ENCODE measurements at regions not wholly inside any gene's neighbourhood (a gene's known extent, or its start where the extent isn't known, plus 50 kb on each side); places are given as distances from the start of the nearest gene placed in this dataset.

GRCh38 chr14:85242666-85243065, 287.3 kb upstream of the FLRT2 start:
- ChIA-PET CTCF (interaction anchor here (0.8 kb wide), 1 partner anchor 9 kb away, joined by 3 read pairs; no protein-coding TSS in a partner anchor), POLR2A (no interaction called here)
- ATAC-seq (no peak), DNase-seq (ENCODE audit: low read depth in 1 of 2, low spot score in 1 of 2) (no peak), FAIRE-seq (no peak)
- H3K4me2 ChIP-seq = no peak overlapping the region
- H3K4me1 ChIP-seq = no peaks in the 10 kb centered on the region
- no peak for TF ChIP-seq HMGXB4 (CRISPR knock-in tag; IDR thresholded peaks at IDR 0.05; ENCODE audit: borderline replicate concordance)
- TF ChIP-seq RARB (CRISPR knock-in tag; IDR thresholded peaks at IDR 0.05) = no peak
- TF ChIP-seq RAD21 (conservative IDR thresholded peaks at IDR 0.05 in 1 of 2, IDR thresholded peaks at IDR 0.05 in 1 of 2) = no peak
- TF ChIP-seq HDAC2 (IDR thresholded peaks at IDR 0.05) = no peak
- no peak for TF ChIP-seq POLR2AphosphoS2 (conservative IDR thresholded peaks at IDR 0.05; ENCODE audit: low read length)
- TF ChIP-seq RNF2 (IDR thresholded peaks at IDR 0.05; ENCODE audit: borderline replicate concordance, low read depth) = no peak
- no peak for TF ChIP-seq REST (IDR thresholded peaks at IDR 0.05)
- TF ChIP-seq PBX3 (IDR thresholded peaks at IDR 0.05) = no peak
- no peak for TF ChIP-seq MAZ (IDR thresholded peaks at IDR 0.05; ENCODE audit: borderline replicate concordance, low read depth, low read length)
- TF ChIP-seq BHLHE40 (IDR thresholded peaks at IDR 0.05; ENCODE audit: low read depth, low read length) = no peak
- TF ChIP-seq EHMT2 (IDR thresholded peaks at IDR 0.05; ENCODE audit: low read depth) = no peak
- WGBS (ENCODE audit: missing lambda C conversion rate) = 57% methylated on average over 4 of the region's 4 CpGs
- no peaks in the 10 kb centered on the region for H3K9me3 ChIP-seq
- no peak overlapping the region for H3K4me3 ChIP-seq
- no peak overlapping the region for H3K27ac ChIP-seq

- WGBS (ENCODE audit: missing lambda C conversion rate) = 56% methylated on average over 1 of the region's 1 CpG
- DNase-seq (ENCODE audit: low read depth in 1 of 2, low spot score in 1 of 2) (no peak), FAIRE-seq (no peak), ATAC-seq (no peak)
- H3K27ac ChIP-seq = no peak overlapping the region
- H3K4me2 ChIP-seq = no peak overlapping the region
- H3K4me1 ChIP-seq = no peaks in the 10 kb centered on the region
- no peak overlapping the region for H3K4me3 ChIP-seq
- ChIA-PET POLR2A (no interaction called here), CTCF (no interaction called here)
- no peaks in the 10 kb centered on the region for H3K9me3 ChIP-seq
- TF ChIP-seq CHD2 (IDR thresholded peaks at IDR 0.05; ENCODE audit: low read length, partially characterized antibody) = no peak
- no peak for TF ChIP-seq ATOH8 (CRISPR knock-in tag; IDR thresholded peaks at IDR 0.05; ENCODE audit: low read depth)
- TF ChIP-seq JUNB (IDR thresholded peaks at IDR 0.05) = no peak
- TF ChIP-seq CBX2 (IDR thresholded peaks at IDR 0.05; ENCODE audit: borderline replicate concordance, low read depth) = no peak
- TF ChIP-seq BCL3 (IDR thresholded peaks at IDR 0.05) = no peak
- TF ChIP-seq NFE2L2 (conservative IDR thresholded peaks at IDR 0.05; ENCODE audit: low read length) = no peak
Measured at GRCh38 chr14:85243321-85243720, 286.6 kb upstream of the FLRT2 start.
